Ishikawa (cell line): ENCODE measurements at regions not wholly inside any gene's neighbourhood (a gene's known extent, or its start where the extent isn't known, plus 50 kb on each side); places are given as distances from the start of the nearest gene placed in this dataset.

Source experiments
- CREB1 ChIP-seq: IDR thresholded peaks from 2 replicates; pipeline ENCODE4 v1.6.1; 2012; ENCODE audit warnings: low read depth
- EP300 ChIP-seq: IDR thresholded peaks from 2 replicates; pipeline ENCODE4 v1.6.1; 2012; ENCODE audit warnings: borderline replicate concordance
- RAD21 ChIP-seq: IDR thresholded peaks from 2 replicates; pipeline ENCODE4 v1.6.1; 2012; ENCODE audit warnings: low read depth
- TAF1 ChIP-seq: IDR thresholded peaks from 2 replicates; pipeline ENCODE4 v1.6.1; 2012; ENCODE audit warnings: low read depth, mild to moderate bottlenecking
- YY1 ChIP-seq: IDR thresholded peaks from 2 replicates; pipeline ENCODE4 v1.6.1; 2012; ENCODE audit warnings: low read depth
- ZBTB7A ChIP-seq: IDR thresholded peaks from 2 replicates; pipeline ENCODE4 v1.6.1; 2012; ENCODE audit warnings: low read depth
- TF ChIP-seq, protein P1 (sequence below): IDR thresholded peaks from 2 replicates; pipeline ENCODE4 v1.6.1; 2012

DNA sequence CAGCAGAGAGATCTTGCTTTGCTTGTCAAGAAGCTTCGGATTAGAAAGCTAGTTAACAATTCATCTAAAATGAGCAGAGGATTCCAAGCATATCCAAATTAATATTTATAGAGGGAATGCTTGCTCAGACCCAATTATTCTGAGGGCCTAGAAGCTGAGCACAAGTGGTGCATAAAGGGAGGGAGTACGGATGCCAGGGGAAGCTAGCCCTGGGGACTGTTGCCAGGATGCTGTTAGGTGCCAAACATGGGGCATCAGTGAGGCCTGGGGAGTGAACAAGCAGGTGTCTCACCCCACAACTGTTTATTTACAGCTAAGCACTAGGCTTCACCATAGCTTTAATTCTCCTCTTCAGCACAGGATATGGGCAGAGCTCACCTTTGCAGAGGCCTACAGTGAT, 684.1 kb upstream of the C16orf82 start:
- TF ChIP-seq CREB1 (no peak), TAF1 (no peak), RAD21 (no peak), EP300 (no peak), ZBTB7A (no peak), YY1 (no peak)
- TF ChIP-seq, protein P1, sequence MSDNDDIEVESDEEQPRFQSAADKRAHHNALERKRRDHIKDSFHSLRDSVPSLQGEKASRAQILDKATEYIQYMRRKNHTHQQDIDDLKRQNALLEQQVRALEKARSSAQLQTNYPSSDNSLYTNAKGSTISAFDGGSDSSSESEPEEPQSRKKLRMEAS: no peak
